ENCODE measurements at regions not wholly inside any gene's neighbourhood (a gene's known extent, or its start where the extent isn't known, plus 50 kb on each side); places are given as distances from the start of the nearest gene placed in this dataset.

- CTCF ChIA-PET, result no interaction called here
- Mint-ChIP-seq H3K36me3 (ENCODE audit: low read depth) (no peaks in the 10 kb centered on the region), H3K4me3 (no peak overlapping the region), H3K27me3 (ENCODE audit: low read depth) (no peaks in the 10 kb centered on the region), H3K4me1 (ENCODE audit: low read depth) (no peaks in the 10 kb centered on the region), H3K27ac (no peak overlapping the region), H3K9me3 (ENCODE audit: insufficient read depth) (peaks cover 13% of the 10 kb centered on the region)
- ATAC-seq (no peak), DNase-seq (no peak)
- POLR2A ChIA-PET, result no interaction called here
Observed at GRCh38 chr6:48818052-48818412, 645.0 kb downstream of the MMUT start.

DNA sequence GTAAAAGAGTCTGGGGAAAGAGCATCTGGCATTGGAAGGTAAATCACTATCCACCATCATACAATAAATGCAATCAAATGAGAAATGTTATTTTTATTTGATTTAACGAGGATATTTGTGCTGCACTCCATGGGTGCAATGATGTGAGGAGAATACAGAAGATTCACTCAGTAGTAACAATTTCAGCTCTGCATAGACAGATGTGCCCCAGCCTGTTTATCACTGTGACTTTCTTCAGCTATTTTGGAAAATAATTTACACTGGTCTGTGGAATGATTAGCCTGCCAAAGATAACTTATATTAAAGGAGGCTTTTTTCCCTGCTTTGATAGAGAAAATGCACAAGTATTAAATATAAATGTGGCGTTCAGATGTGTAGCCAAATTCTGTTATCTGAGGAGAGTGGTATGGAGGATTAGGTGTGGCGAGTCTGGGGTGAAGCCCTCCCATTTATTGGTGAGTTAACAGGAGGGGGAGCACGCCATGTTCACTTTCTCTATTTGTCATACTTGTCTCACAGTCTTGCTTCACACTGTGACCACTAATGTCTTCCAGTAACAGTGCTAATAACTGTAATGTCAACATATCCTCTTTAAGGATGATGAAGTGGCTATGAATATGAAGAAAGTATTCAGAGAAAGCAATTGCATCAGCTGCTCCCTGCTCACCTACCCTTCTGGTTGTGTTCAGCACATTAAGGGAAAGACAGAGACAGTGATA, 645.6 kb downstream of the MMUT start:
- Mint-ChIP-seq H3K4me1 (ENCODE audit: low read depth) (no peaks in the 10 kb centered on the region), H3K9me3 (ENCODE audit: insufficient read depth) (peaks cover 9% of the 10 kb centered on the region), H3K4me3 (no peak overlapping the region), H3K36me3 (ENCODE audit: low read depth) (no peaks in the 10 kb centered on the region), H3K27ac (no peak overlapping the region), H3K27me3 (ENCODE audit: low read depth) (no peaks in the 10 kb centered on the region)
- CTCF ChIA-PET, result no interaction called here
- POLR2A ChIA-PET, result no interaction called here
- DNase-seq, result no peak
- no peak for ATAC-seq

- H3K27me3 Mint-ChIP-seq (ENCODE audit: low read depth), result no peaks in the 10 kb centered on the region
- CTCF ChIA-PET, result no interaction called here
- no peaks in the 10 kb centered on the region for H3K4me1 Mint-ChIP-seq (ENCODE audit: low read depth)
- peaks cover 4% of the 10 kb centered on the region for H3K9me3 Mint-ChIP-seq (ENCODE audit: insufficient read depth)
- DNase-seq (no peak), ATAC-seq (no peak)
- H3K27ac Mint-ChIP-seq, result no peak overlapping the region
- no peak overlapping the region for H3K4me3 Mint-ChIP-seq
- H3K36me3 Mint-ChIP-seq (ENCODE audit: low read depth), result no peaks in the 10 kb centered on the region
- POLR2A ChIA-PET, result no interaction called here
Observed at GRCh38 chr6:48814957-48815356, 648.1 kb downstream of the MMUT start.

DNA sequence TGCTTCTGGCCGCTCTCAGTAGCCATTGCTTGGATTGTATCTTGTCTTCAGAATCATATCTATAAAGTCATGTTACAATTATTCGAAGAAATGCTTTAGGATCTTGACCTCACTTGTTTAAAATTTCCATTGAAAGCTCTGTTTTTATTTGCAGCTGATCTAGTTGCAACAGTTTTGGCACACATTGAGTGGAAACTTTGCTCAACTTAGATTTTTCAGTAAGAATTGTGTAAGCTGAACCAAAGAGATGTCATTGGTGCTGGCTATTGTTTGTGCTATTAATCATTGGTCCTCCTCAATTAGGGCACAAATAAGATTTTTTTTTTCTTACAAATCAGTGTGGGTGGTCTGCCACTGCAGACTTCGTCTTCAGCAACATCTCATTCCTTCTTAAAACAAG, 649.2 kb downstream of the MMUT start:
- Mint-ChIP-seq H3K9me3 (ENCODE audit: insufficient read depth) (no peaks in the 10 kb centered on the region), H3K27me3 (ENCODE audit: low read depth) (no peaks in the 10 kb centered on the region), H3K27ac (no peak overlapping the region), H3K4me1 (ENCODE audit: low read depth) (no peaks in the 10 kb centered on the region), H3K4me3 (no peak overlapping the region), H3K36me3 (ENCODE audit: low read depth) (no peaks in the 10 kb centered on the region)
- ChIA-PET CTCF (no interaction called here), POLR2A (no interaction called here)
- DNase-seq, result no peak
- ATAC-seq, result no peak

GRCh38 chr6:48809700-48810099, 653.4 kb downstream of the MMUT start:
- no peaks in the 10 kb centered on the region for H3K4me1 Mint-ChIP-seq (ENCODE audit: low read depth)
- POLR2A ChIA-PET, result no interaction called here
- H3K27ac Mint-ChIP-seq, result no peak overlapping the region
- no peak overlapping the region for H3K4me3 Mint-ChIP-seq
- H3K36me3 Mint-ChIP-seq (ENCODE audit: low read depth), result no peaks in the 10 kb centered on the region
- no peak for DNase-seq
- CTCF ChIA-PET, result no interaction called here
- H3K9me3 Mint-ChIP-seq (ENCODE audit: insufficient read depth), result no peaks in the 10 kb centered on the region
- ATAC-seq, result no peak
- H3K27me3 Mint-ChIP-seq (ENCODE audit: low read depth), result no peaks in the 10 kb centered on the region

DNA sequence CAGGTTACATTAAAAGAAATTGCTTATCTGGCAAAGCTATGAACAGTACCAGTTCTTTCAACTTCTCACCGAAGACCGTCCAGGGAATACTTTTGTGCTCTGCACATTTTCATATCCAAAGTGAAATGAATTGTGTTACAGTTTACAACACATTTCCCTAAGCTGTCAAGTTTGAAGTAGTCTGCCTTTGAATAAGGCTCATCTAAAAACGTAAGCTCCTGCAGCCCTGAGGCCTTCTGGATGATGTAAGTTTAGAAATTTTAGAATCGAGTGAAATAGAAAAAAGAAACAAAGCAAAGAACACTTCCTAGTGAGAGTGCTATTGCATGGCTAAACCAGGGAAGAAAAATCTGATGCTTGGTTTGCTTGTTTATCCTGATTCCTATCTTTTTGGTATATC, 653.8 kb downstream of the MMUT start:
- no peaks in the 10 kb centered on the region for H3K9me3 Mint-ChIP-seq (ENCODE audit: insufficient read depth)
- no peaks in the 10 kb centered on the region for H3K4me1 Mint-ChIP-seq (ENCODE audit: low read depth)
- POLR2A ChIA-PET, result no interaction called here
- H3K27me3 Mint-ChIP-seq (ENCODE audit: low read depth), result no peaks in the 10 kb centered on the region
- CTCF ChIA-PET, result no interaction called here
- DNase-seq, result no peak
- H3K4me3 Mint-ChIP-seq, result no peak overlapping the region
- no peaks in the 10 kb centered on the region for H3K36me3 Mint-ChIP-seq (ENCODE audit: low read depth)
- no peak for ATAC-seq
- no peak overlapping the region for H3K27ac Mint-ChIP-seq

GRCh38 chr6:48798296-48798695, 664.8 kb downstream of the MMUT start:
- DNase-seq (no peak), ATAC-seq (no peak)
- H3K4me1 Mint-ChIP-seq (ENCODE audit: low read depth), result no peaks in the 10 kb centered on the region
- ChIA-PET POLR2A (no interaction called here), CTCF (no interaction called here)
- no peak overlapping the region for H3K27ac Mint-ChIP-seq
- H3K4me3 Mint-ChIP-seq, result no peak overlapping the region
- H3K36me3 Mint-ChIP-seq (ENCODE audit: low read depth), result no peaks in the 10 kb centered on the region
- peaks cover 5% of the 10 kb centered on the region for H3K9me3 Mint-ChIP-seq (ENCODE audit: insufficient read depth)
- H3K27me3 Mint-ChIP-seq (ENCODE audit: low read depth), result no peaks in the 10 kb centered on the region

DNA sequence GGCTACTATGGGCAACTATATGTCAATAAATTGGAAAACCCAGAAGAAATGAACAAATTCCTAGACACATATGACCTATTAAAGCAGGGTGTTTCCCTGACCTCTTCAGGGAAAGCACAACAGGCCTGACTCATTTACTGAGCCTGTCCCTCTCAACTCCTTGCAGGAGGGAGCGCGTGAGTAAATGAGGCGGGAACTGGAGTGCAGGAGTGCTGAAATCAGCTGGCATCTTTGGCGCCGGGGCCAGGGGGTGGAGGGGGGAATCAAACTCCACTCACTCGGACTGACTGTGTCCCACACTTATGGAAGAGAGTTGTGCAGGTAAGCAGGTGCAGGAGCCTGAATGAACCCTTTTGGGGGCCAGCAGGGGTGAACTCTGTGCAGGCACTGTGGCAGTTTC, 671.2 kb upstream of the PTCHD4 start:
- ATAC-seq (no peak), DNase-seq (no peak)
- Mint-ChIP-seq H3K4me3 (no peak overlapping the region), H3K9me3 (ENCODE audit: insufficient read depth) (peaks cover 6% of the 10 kb centered on the region), H3K36me3 (ENCODE audit: low read depth) (no peaks in the 10 kb centered on the region), H3K27ac (no peak overlapping the region), H3K27me3 (ENCODE audit: low read depth) (no peaks in the 10 kb centered on the region), H3K4me1 (ENCODE audit: low read depth) (no peaks in the 10 kb centered on the region)
- POLR2A ChIA-PET, result no interaction called here
- CTCF ChIA-PET, result no interaction called here

DNA sequence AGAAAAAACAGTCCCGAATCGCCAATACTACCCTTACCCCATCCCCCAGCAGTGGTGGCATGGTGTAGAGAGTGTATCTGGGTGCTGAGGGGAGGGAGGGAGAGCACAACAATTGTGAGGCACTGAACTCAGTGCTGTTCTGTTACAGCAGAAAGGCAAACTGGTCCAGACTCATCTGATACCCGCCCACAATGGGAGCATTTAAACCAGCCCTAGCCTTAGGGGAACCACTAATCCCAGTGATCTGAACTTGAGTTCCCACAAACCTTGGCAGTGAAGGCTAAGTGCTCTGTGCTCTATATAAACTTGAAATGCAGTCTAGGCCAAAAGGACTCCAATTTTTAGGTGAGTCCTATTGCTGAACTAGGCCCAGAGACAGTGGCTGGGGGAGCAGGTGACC, 666.4 kb upstream of the PTCHD4 start:
- peaks cover 6% of the 10 kb centered on the region for H3K9me3 Mint-ChIP-seq (ENCODE audit: insufficient read depth)
- no peaks in the 10 kb centered on the region for H3K36me3 Mint-ChIP-seq (ENCODE audit: low read depth)
- H3K4me3 Mint-ChIP-seq, result no peak overlapping the region
- ChIA-PET POLR2A (no interaction called here), CTCF (no interaction called here)
- ATAC-seq (no peak), DNase-seq (no peak)
- H3K4me1 Mint-ChIP-seq (ENCODE audit: low read depth), result no peaks in the 10 kb centered on the region
- H3K27ac Mint-ChIP-seq, result no peak overlapping the region
- no peaks in the 10 kb centered on the region for H3K27me3 Mint-ChIP-seq (ENCODE audit: low read depth)

DNA sequence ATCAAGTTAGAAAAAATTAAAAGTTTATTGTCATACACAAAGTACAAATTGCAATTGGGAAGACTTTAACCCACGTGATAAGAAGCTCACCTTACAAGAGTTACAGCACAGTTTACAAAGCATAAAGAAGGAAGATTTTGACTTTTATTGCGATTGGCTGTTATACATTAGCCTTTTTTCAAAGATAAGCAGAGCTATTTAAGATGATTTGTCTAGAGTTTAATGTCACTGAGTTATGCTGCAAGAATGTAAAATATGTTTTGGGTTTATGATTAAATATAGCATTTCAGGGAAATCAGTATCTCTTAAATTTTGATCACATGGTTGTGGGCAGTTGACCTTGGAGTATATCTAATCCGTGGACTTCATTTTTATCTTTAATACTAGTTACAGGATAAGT, 664.2 kb upstream of the PTCHD4 start:
- no peaks in the 10 kb centered on the region for H3K36me3 Mint-ChIP-seq (ENCODE audit: low read depth)
- no peak overlapping the region for H3K4me3 Mint-ChIP-seq
- H3K27me3 Mint-ChIP-seq (ENCODE audit: low read depth), result no peaks in the 10 kb centered on the region
- ChIA-PET POLR2A (no interaction called here), CTCF (no interaction called here)
- DNase-seq (no peak), ATAC-seq (no peak)
- H3K4me1 Mint-ChIP-seq (ENCODE audit: low read depth), result no peaks in the 10 kb centered on the region
- H3K27ac Mint-ChIP-seq, result no peak overlapping the region
- peaks cover 6% of the 10 kb centered on the region for H3K9me3 Mint-ChIP-seq (ENCODE audit: insufficient read depth)

DNA sequence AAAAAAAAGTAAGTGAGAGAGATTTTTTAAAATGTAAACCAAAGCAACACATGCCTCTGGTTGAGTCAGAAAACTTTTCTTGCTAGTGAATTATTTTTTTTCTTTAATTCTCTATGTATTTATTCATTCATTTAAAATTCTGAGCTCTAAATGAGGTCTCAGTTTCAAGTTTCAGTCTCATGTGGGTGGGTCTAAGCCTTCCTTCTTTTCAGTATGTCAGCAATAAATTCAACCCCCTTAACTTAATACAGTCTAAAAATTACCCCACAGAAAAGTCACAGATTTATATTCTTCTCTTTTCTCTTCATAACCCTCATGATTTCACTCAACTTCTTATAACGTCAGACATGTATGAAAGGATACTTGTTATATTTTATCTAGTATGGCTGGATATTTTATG, 663.3 kb upstream of the PTCHD4 start:
- no peaks in the 10 kb centered on the region for H3K4me1 Mint-ChIP-seq (ENCODE audit: low read depth)
- ChIA-PET POLR2A (no interaction called here), CTCF (no interaction called here)
- peaks cover 4% of the 10 kb centered on the region for H3K9me3 Mint-ChIP-seq (ENCODE audit: insufficient read depth)
- no peak overlapping the region for H3K27ac Mint-ChIP-seq
- H3K27me3 Mint-ChIP-seq (ENCODE audit: low read depth), result no peaks in the 10 kb centered on the region
- no peaks in the 10 kb centered on the region for H3K36me3 Mint-ChIP-seq (ENCODE audit: low read depth)
- DNase-seq (no peak), ATAC-seq (no peak)
- no peak overlapping the region for H3K4me3 Mint-ChIP-seq

GRCh38 chr6:48766349-48766748, 655.4 kb upstream of the PTCHD4 start:
- H3K9me3 Mint-ChIP-seq (ENCODE audit: insufficient read depth), result no peaks in the 10 kb centered on the region
- DNase-seq (no peak), ATAC-seq (no peak)
- H3K4me3 Mint-ChIP-seq, result no peak overlapping the region
- H3K27me3 Mint-ChIP-seq (ENCODE audit: low read depth), result no peaks in the 10 kb centered on the region
- POLR2A ChIA-PET, result no interaction called here
- no peaks in the 10 kb centered on the region for H3K36me3 Mint-ChIP-seq (ENCODE audit: low read depth)
- no peaks in the 10 kb centered on the region for H3K4me1 Mint-ChIP-seq (ENCODE audit: low read depth)
- CTCF ChIA-PET, result no interaction called here
- no peak overlapping the region for H3K27ac Mint-ChIP-seq

DNA sequence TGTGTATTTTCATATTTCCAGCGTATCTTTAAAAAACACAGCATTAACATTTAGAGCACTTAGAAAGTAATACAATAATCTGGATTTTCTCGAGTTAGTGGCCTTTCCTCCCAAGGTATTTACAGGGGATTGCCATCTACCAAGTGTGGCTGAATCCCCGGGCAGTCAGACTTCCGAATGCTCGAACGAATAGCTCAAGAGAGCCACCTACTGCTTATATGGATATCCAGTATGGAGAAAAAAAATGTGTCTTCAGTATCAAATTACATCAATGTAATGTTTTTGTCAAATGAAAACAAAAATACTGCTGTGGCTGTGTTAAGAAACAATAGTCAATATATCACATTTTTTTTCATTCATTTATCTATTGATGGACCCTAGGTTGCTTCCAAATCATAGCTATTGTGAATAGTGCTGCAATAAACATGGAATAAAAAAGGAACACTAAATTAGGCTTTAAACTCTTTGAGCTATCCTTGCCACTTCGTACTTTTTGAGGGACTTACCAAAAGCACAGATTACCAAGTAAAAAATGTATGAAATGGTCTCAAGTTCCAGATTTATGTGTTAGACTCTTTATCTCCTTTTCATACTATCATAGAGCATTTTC, 654.5 kb upstream of the PTCHD4 start:
- no peaks in the 10 kb centered on the region for H3K9me3 Mint-ChIP-seq (ENCODE audit: insufficient read depth)
- POLR2A ChIA-PET, result no interaction called here
- H3K4me1 Mint-ChIP-seq (ENCODE audit: low read depth), result no peaks in the 10 kb centered on the region
- no peak overlapping the region for H3K4me3 Mint-ChIP-seq
- H3K27me3 Mint-ChIP-seq (ENCODE audit: low read depth), result no peaks in the 10 kb centered on the region
- DNase-seq, result no peak
- ATAC-seq, result no peak
- CTCF ChIA-PET, result interaction anchor here (0.9 to 2.4 kb wide), 4 partner anchors 22 to 977 kb away, joined by 3 to 13 read pairs (median 4); no protein-coding TSS in a partner anchor
- H3K36me3 Mint-ChIP-seq (ENCODE audit: low read depth), result no peaks in the 10 kb centered on the region
- H3K27ac Mint-ChIP-seq, result no peak overlapping the region

Measured in activated CD8-positive, alpha-beta T cell treated with anti-CD3 and anti-CD28 coated beads, Interleukin-2, amount 10 ng/mL, durations not matched to agents 7 days and 5 days (primary cell).